GM12891 (cell line): ENCODE measurements at regions not wholly inside any gene's neighbourhood (a gene's known extent, or its start where the extent isn't known, plus 50 kb on each side); places are given as distances from the start of the nearest gene placed in this dataset.

Source experiments
- PAX5 ChIP-seq: IDR thresholded peaks from 2 replicates; pipeline ENCODE4 v1.6.1; 2011; ENCODE audit warnings: low read length, moderate library complexity, mild to moderate bottlenecking; ENCODE audit not compliant: insufficient read depth, severe bottlenecking
- POLR2A ChIP-seq: IDR thresholded peaks from 2 replicates; pipeline ENCODE4 v1.6.1; 2011; ENCODE audit warnings: low read depth, low read length, control low read depth
- POLR2AphosphoS5 ChIP-seq: IDR thresholded peaks from 2 replicates; pipeline ENCODE4 v1.6.1; 2011; ENCODE audit warnings: low read depth, low read length, control low read depth
- POU2F2 ChIP-seq: IDR thresholded peaks from 2 replicates; pipeline ENCODE4 v1.6.1; 2011; ENCODE audit warnings: low read depth, mild to moderate bottlenecking, control low read depth, low read length, moderate library complexity
- SPI1 ChIP-seq: IDR thresholded peaks from 2 replicates; pipeline ENCODE4 v1.6.1; 2011; ENCODE audit warnings: low read depth, low read length, control low read depth

GRCh38 chr21:38938769-38939168 is 133.0 kb downstream of the ETS2 start:
- no peak for TF ChIP-seq POU2F2
- TF ChIP-seq SPI1 = no peak
- no peak for TF ChIP-seq POLR2A
- TF ChIP-seq POLR2AphosphoS5 = no peak
- no peak for TF ChIP-seq PAX5
